22Rv1 (cell line): ENCODE measurements at regions not wholly inside any gene's neighbourhood (a gene's known extent, or its start where the extent isn't known, plus 50 kb on each side); places are given as distances from the start of the nearest gene placed in this dataset.
"Not testable (repeated sequence)": the region's sequence is repeated elsewhere in the genome, so short reads cannot be mapped to it uniquely, and the experiment has no call there.

Source experiments
- H3K27ac ChIP-seq: fragments of 450-650 bp; 2 replicates; pipeline ENCODE4 v1.5.1; 2017
- ZFX ChIP-seq: fragments of 450-650 bp; IDR thresholded peaks from 2 replicates; pipeline ENCODE4 v1.6.1; 2017; ENCODE audit warnings: antibody characterized with exemption, borderline replicate concordance
- TF ChIP-seq, protein P1 (sequence below): fragments of 450-650 bp; IDR thresholded peaks from 2 replicates; pipeline ENCODE4 v1.5.1; 2017; ENCODE audit warnings: mild to moderate bottlenecking

DNA sequence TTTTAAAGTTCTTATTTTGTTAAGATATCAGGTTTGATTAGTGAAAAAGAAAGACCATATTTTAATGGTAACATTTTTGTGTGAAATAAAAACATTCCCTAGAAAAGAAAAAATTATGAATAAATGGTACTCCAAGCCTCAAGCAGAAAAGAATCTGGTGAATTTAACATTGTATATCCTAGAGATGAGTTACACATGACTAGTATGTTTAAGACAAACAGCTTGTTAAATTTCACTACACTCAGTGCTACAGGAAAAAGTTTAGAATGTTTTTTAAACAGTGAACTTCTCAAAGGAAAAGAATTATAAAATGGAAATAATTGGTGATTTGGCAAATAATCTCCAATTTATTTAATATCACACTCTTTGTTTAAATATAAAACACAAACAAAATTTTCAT lies 222.7 kb upstream of the MCHR2 start:
- TF ChIP-seq ZFX = no peak
- TF ChIP-seq, protein P1, sequence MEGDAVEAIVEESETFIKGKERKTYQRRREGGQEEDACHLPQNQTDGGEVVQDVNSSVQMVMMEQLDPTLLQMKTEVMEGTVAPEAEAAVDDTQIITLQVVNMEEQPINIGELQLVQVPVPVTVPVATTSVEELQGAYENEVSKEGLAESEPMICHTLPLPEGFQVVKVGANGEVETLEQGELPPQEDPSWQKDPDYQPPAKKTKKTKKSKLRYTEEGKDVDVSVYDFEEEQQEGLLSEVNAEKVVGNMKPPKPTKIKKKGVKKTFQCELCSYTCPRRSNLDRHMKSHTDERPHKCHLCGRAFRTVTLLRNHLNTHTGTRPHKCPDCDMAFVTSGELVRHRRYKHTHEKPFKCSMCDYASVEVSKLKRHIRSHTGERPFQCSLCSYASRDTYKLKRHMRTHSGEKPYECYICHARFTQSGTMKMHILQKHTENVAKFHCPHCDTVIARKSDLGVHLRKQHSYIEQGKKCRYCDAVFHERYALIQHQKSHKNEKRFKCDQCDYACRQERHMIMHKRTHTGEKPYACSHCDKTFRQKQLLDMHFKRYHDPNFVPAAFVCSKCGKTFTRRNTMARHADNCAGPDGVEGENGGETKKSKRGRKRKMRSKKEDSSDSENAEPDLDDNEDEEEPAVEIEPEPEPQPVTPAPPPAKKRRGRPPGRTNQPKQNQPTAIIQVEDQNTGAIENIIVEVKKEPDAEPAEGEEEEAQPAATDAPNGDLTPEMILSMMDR = no peak
- H3K27ac ChIP-seq = no peak overlapping the region

GRCh38 chr6:100212131-100212530 lies 218.1 kb upstream of the MCHR2 start:
- no peak overlapping the region for H3K27ac ChIP-seq

DNA sequence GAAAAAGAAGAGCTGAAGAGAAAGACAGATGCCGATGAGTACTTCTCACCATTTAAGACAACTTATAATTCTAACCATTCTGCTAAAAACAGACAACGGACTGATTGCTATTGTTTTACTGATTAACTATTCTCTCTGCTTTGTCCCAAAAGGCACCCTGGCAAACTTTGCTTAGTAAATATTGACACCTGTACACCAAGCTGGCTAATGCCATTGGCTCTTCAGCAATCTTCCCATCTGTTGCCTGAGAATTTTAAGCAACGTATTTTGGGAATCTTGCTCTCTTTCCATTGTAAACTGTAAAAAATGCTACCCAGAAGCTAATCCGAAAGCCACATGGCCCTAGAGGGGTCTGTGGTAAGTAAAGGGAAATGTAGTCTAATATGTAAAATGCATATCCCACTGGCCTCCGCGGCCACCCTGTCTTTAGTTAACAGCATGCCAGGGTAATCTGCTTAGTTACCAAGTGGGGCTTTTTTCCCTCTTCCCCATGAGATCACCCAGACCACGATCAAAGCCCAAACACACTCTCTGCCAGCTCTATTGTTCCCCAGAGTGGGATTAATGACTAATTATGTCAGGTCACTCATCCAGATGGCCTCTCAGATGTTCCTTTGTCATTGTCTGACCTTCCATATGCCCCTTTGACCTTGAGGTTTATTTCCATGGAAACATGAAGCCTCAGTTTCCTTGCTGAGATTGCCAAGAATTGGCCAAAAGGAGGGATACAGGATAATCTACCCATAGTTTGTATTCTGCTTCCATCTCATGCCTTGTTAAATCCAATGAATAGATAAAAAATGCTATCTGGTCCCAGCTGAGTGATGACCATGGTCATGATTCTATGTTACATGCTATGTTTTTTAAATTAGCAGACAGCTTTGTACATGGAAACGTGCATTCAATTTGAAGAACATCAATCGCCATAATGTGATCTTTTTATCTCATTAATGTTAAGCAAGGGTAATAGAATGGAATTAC lies 216.4 kb upstream of the MCHR2 start:
- no peak overlapping the region for H3K27ac ChIP-seq

More at GRCh38 chr6:100212131-100212530, 218.1 kb upstream of the MCHR2 start:
- TF ChIP-seq, protein P1 = no peak
- TF ChIP-seq ZFX = no peak

DNA sequence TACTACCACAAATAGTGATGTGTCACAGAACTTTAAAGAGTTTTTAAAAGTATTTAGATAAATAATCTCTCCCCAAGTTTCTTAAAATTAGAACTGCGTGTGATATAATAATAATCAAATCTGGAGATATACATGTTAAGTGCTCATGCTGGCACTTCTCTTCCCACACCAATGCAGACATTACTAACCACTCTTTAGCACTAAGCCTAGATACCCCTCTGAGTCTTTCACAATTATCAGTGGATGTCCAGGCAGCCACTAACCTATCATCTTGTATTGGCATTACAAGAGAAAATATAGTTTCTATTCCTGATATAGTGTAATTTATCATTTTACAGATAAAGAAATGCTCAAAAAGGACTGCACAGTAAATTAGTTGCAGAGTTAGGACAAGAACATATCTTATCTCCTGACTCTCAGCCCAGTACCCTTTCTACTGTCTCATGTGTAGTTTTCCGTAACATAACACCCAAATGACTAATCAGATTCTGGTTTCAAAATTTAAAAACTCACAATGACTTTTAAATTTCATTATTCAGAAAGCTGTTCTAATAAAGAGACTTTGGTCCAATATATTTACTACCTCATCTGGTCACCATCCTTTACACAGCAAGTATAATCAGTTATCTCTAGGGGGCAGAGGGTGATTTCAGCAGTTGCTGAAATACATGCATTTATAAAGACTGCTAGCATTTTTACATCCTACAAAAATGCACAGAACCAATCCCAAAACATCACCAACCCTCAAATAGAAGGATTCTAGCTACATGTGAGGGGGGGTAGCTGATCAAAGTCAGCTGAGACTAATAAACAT lies 215.5 kb upstream of the MCHR2 start:
- TF ChIP-seq ZFX = no peak
- TF ChIP-seq, protein P1 = no peak
- no peak overlapping the region for H3K27ac ChIP-seq

More for the DNA sequence above, 216.4 kb upstream of the MCHR2 start:
- TF ChIP-seq ZFX = no peak
- TF ChIP-seq, protein P1 = no peak

- no peak for TF ChIP-seq ZFX
- TF ChIP-seq, protein P1 = no peak
- H3K27ac ChIP-seq = no peak overlapping the region
Measured at GRCh38 chr6:100203400-100203799, 209.4 kb upstream of the MCHR2 start.

DNA sequence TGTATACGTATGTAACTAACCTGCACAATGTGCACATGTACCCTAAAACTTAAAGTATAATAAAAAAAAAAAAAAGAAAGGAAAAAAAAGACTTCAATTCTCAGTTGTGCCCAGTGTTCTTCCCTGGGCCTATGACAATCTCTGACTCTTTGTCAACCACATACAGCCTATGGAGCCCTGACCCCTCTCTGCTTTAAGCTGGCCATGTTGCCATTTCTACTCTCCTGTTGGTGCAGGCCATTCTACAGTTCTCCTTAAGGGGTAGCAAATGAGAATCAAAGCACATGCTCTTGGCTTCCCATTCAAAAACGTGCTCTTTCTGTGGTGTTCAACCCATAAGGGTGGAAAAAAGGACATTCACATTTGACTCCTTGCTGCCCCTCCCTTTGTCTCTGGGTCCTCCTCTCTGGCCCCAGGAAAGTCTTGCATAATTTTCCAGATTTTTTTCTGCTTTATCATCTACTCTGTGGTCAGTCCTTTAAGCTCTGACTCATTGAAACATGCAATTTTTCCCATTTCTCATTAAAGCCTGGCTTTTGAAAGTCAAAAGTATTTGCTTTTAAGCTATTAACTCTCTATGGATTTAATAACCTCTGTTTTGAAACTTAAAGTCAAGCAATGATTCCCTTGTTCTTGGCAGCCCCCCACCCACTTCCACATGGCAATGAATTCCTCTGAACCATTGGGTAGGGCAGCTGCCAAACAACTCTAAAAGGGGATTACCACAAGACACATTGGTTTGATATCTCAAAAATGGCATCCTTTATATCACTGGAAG lies 208.6 kb upstream of the MCHR2 start:
- no peak overlapping the region for H3K27ac ChIP-seq
- no peak for TF ChIP-seq ZFX
- TF ChIP-seq, protein P1 = no peak

- H3K27ac ChIP-seq = not testable (repeated sequence)
Measured at GRCh38 chr6:100196214-100196982, 202.4 kb upstream of the MCHR2 start.

- H3K27ac ChIP-seq = not testable (repeated sequence)
Measured at GRCh38 chr6:100195244-100195643, 201.2 kb upstream of the MCHR2 start.
